Ammon's horn (tissue), 1 donor: ENCODE measurements at regions not wholly inside any gene's neighbourhood (a gene's known extent, or its start where the extent isn't known, plus 50 kb on each side); places are given as distances from the start of the nearest gene placed in this dataset.

ENCODE experiments used
- DNase-seq: peaks from one replicate; pipeline ENCODE4 v3.0.0-alpha.2; 2016; ENCODE audit warnings: low spot score

DNA sequence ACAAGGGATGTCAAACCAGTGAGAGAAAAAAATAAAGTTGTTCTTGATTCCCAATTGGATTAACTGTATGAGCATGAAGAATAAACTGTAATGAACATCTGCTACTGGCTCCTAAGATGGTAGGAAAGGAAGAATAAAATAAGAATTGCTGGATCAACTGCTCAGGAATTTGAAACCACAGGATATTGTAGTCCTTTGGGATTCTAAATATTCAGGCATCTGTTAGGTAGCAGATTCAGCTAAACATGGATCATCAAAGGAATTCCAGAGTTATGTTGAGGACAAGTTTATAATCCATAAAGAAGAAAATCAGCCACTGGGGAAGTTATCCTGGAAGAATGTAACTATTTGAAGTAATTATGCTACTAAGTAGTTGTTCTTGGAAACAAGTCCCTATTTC, 65.8 kb downstream of the ISL1 start:
- DNase-seq: no peak

DNA sequence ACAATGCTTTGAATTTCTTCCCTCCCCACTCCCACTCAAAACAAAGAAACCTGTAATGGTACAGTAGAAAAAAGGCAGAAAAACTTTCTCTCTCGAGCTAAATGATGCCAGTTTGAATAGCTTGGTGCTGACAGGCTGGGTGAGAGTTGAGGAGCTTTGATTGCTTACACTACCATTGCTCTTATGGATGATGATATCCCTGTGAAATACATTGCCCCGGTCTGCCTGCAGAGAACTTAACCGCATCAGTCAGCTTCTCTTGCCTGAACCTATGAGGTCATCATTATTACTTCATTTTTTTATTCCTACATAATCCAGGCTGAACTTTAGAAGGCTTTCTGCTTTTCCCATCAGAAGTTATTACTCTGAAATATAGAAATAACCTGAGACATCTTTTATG, 69.3 kb downstream of the ISL1 start:
- DNase-seq: no peak

DNA sequence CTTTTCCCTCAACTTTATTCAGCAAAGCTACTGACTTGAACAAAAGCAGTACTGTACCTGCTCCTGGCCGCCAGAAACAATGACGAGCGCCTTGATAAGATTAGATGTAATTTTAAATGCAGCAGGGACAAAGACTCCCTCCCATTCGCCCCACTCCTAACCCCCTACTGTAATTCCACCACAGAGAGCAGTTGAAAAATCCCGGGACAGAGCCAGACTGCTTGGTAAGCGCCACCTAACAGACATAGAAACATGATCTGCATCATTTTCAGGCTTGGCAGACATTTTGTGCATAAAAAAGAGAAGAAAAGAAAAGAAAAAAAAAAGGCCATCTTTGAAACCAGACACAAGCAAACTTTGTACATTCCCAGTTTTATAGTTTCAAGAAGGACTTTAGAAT, 81.9 kb downstream of the ISL1 start:
- no peak for DNase-seq

DNA sequence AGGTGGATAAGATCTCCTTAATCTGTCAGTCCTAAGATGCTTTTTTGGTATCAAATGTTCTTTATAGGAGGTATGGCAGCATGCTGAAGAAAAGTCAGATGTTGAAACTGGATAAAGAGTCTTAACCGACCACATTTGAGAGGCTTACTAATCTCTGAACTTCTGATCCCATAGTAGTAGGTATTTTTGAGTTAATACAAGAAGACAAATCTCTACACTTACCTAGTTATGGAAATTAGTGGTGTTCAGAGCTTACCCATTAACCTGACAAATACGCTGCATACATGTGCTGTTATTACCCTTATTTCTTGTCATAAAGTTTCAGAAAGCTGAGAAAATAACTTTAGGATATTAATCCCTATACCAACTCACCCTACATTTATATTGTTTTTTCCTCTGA, 83.0 kb downstream of the ISL1 start:
- DNase-seq: no peak

DNA sequence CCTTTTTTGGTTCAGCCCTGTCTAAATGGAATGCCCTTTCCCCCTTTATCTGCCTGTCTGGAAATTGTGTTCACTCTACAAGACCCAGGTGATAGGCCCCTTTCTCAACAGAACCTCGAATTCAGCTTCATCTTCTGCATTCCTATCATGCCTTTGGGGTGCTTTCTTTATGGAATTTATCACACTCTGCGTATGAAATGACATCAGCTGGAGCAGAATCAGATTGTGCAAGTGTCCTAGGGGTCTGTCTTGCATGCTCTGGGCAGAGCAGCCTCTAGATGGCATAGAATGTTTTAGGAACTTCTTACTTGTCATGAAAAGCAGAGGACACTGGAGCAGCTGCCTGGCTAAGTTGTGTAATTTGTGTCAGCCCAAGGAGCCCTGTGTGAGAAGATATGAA, 84.9 kb downstream of the ISL1 start:
- DNase-seq: no peak

DNA sequence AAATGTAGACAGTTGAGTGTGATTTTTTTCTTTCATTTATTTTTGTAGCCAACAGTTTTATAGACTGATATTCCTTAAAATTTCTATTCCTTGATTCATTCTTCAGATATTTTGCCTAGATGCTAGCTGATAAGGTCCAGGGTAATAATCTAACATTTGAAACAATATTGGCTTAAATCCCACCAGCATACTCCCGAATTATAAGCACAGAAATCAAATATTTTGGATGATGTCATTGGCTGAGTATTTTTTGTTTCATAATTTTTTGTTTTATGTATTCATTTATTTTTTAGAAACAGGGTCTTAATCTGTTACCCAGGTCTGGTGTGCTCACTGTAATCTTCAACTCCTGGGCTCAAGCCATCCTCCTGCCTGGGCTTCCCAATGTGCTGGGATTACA, 88.4 kb downstream of the ISL1 start:
- DNase-seq: no peak

DNA sequence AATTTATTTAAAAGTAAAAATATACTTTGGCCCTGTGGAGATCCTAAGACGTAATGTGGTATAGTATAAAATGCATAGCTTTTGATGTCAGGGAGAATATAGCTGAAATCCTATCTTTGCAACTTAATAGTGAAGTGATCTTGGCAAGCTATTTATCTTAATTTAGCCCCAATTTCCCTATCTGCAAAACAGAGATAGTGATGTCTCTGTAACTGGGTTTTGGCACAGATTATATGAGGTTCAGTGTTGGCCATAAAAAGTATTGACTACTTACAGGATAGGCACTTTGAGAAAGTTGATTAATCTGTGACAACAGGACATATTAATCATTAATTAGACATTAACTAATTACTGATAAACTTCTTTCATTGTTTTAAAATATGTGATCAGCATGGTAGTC, 89.2 kb downstream of the ISL1 start:
- no peak for DNase-seq

DNA sequence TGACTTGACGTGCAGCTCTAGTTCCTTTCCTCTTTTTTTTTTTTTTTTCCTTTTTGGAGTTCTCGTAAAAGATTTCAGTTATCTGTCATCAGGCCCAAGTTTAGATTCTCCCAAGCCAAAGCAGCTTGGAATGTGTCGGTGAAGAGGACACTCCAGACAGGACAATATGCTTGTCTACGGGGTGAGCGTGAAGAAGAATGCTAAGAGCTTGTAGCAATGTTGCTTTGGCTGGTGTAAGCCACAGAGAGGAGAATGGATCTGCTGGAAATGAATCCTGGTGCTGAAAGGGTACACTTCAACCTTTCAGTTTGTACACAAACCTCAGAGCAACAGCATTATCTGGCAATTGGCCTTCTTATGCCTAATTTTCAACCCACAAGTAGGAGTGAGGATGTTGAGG, 92.4 kb downstream of the ISL1 start:
- DNase-seq: no peak

DNA sequence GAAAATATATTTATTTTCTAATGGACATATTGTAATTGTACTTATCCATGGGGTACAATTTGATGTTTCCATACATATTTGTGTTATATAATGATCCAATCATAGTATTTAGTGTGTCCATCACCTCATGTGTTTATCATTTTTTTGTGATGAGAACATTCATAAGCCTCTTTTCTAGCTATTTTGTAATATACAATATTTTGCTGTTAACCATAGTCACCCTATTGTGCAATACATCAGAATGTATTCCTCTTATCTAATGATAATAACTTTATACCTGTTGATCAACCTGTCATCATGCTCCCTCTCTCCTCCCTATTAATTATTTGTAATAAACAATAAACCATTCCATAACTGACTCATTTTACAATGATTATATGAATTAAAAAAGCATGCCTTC, 93.2 kb downstream of the ISL1 start:
- no peak for DNase-seq

DNA sequence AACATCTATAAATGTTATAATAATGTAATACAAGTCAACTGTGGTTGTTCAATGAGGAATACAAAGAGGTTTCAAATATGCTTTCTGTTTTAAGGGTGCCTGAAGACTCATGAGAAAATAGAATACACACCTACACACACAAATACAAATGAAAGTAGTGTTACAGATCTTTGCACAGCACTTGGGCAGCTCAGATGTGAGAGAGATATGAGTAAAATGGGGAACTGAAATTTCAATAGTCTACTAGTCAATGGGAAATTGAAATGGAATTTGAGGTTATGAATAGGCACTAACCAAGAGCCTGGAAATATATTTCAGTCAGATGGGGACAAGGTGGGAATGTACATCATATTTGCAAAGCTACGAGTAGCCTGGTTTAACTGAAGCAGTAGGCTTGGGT, 96.6 kb downstream of the ISL1 start:
- DNase-seq: no peak

DNA sequence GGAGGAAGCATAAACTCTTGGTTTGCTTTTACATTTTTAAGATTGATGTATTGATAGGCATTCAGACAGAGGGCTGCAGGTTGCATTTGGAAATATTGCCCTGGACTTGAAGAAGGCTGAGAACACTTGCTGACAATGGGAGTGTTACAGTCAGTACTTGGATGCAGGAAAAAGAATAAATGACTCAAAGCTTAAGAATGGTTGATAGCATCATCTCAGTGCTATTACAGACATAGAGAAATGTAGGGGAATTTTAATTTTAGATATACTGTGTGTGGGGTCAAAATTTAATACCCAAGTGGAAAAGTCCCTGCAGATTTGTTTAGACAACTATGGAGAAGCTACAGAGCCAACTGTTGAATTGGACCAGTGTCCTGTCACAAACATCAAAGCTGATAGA, 101.1 kb downstream of the ISL1 start:
- DNase-seq: no peak

DNA sequence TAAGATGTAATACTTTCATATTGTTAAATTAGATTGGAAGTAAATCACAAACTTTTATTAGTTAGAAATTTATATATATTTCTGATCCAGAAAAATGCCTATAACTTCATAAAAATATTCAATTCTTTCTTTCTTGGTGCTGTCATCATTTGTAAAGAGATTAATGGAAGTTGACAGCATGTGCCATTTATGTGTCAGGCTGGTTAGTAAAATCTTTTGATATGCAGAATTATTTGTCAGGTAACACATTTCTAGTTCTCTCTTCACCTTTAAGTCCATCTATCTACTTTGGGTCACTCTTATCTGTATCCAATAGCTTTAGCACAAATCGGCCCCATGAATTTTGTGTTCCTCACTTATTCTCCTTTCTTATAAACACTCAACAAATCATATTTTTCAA, 102.9 kb downstream of the ISL1 start:
- no peak for DNase-seq

DNA sequence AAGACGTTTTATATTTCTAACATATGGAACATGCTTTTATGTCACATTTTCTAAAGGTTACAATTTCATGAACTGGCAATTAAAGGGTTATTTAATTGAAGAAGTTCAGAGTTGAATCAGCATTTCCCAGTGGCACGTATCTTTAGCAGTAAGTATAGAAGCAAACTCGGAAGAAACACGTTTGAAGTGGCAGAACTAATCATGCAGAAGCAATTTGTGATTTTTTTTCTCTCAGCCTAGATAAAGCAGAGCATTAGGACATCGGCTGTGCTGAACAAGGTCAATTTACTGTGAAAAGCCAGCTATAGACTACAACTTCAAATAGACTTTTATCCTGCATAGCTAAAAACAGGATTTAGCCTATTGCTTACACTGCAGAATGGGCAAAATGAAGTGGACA, 104.7 kb downstream of the ISL1 start:
- DNase-seq: no peak

DNA sequence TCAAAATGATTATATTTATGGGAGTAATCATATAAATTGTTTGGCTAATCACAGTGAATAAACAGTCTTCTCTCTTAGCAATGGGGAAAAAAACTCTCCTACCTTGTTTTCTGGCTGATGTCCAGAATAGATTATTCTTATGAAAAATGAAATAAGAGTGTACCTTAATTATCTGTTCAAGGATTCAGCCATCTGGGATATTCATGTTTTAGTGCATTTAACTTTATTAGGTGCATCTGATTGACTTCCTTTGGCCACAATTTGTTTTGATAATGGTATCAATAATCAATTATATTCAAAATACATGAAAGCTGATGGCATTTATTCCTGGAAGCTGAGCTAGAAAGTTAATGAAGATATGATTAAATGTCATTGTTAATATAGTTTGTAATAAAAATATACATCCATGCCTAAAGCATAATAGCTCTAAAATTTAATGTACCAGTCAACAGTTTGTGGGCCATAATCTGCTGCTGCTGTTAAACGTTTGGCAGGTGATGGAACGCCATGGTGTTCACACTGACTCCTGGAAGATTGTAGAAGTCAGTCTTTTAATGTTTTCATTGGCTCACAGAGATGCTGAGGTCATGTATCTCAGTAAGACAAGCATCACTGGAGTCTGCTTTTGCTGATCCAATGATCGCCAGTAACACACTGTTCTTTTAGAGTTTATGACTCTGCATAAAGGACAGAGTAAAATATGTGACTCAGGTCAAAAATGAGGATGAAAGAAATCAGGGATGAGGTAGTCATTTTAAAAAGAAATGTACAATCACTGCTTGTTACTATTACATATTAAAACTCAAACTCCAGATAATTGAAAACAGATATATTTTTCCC, 105.8 kb downstream of the ISL1 start:
- DNase-seq: no peak

DNA sequence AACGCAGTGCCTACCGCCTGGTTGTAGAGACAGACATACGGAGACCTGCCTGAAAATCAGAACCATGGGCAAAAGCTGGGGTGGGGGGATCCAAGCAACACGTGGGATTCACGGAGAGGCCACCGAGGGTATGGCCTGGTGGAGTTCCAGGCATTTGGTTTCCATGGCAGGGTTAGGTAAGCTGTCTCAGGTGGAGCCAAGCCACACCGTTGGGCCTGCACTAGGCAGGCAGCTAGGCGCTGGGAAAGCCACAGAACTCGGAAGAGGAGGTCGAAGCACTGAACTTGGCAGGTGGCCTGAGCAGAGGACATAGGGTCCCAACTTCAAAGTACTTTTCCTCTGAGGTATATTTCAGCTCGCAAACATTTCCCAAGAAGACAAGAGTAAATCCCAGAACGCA, 111.6 kb downstream of the ISL1 start:
- no peak for DNase-seq

DNA sequence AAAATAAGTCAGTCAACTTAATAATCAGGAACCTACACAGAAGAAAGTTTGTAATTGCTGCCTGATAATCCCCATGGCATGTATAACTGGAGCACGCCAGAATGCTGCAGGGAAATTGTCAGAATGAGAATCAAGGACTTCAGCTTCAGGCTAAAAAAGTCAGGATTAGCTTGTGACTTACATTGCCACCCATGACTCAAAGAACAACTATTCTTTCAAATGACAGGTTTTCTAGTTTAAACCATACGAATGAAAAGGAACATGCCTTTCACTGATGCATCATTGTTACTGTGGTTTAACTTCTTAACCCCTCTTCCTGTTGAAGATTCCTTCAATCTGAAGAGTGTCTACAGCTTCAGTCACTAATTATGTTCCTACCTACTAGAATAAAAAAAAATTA, 112.4 kb downstream of the ISL1 start:
- no peak for DNase-seq

DNA sequence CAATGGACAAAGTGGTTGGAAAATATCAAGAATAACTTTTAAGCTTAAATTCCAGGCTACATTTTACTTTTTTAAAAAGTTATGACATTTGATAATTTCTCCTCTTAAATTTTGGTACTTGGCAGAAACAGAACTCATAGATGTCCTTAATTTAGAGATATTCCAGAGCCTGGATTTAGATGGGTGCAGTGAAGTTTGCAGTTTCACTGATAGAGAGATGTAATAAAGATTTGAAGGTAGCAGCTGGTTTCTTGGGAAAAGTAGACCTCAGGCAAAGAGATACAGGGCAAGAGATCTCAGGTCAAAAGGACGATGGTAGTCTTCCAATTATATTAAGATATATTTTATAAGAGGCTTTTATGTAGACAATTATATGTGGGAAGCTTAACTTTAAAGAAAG, 134.6 kb downstream of the ISL1 start:
- no peak for DNase-seq

DNA sequence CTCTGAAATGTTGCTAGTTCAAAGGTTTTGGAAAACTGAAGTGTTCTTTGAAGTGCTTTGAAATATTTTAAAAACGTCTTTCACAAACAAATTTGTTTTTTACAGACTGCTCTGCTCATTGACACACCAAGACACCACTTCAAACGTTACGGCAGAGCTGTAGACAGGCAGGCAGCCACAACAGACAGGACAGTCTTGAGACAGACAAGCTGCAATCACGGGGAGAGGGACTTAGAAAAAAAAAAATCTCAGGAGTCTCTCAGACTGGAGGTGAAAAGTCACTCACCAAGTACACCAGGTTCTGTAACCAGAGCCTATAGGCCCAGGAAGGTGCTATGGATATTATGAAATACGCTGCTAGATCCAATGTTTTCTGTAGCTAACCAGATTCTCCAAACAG, 135.4 kb downstream of the ISL1 start:
- no peak for DNase-seq

DNA sequence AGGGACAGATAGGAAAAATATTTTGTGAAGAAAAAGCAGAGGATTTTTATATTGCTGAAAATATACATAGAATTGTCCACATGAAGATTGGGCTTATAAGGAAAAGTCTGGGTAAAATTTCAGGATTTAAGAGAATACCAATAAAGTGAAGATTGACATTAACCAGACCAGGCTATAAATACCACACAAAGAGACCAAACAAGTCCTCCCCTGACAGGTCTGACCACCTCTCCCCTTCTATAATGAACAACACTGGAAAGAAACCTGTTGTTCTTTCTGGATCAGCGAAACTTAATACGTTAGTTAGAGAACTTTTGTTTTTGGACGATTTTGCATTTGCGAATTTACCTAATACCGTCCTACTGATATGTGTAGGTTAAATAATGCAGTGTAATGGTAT, 138.3 kb downstream of the ISL1 start:
- DNase-seq: no peak

DNA sequence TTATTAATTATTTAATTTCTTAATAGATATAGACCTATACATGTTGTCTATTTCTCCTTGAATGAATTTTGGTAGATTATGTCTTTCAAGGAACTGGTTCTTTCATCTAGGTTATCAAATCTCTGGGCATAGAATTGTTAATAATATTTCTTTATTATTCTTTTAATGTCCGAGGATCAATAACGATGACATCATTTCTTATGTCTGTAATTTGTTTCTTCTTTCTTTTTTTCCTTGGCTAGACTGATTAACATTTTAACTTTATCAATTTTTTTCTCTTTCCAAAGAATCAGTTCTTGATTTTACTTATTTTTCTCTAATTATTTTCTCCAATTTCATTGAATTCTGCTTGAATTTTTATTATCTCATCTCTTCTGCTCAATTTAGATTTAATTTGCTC, 156.0 kb downstream of the ISL1 start:
- DNase-seq: no peak

DNA sequence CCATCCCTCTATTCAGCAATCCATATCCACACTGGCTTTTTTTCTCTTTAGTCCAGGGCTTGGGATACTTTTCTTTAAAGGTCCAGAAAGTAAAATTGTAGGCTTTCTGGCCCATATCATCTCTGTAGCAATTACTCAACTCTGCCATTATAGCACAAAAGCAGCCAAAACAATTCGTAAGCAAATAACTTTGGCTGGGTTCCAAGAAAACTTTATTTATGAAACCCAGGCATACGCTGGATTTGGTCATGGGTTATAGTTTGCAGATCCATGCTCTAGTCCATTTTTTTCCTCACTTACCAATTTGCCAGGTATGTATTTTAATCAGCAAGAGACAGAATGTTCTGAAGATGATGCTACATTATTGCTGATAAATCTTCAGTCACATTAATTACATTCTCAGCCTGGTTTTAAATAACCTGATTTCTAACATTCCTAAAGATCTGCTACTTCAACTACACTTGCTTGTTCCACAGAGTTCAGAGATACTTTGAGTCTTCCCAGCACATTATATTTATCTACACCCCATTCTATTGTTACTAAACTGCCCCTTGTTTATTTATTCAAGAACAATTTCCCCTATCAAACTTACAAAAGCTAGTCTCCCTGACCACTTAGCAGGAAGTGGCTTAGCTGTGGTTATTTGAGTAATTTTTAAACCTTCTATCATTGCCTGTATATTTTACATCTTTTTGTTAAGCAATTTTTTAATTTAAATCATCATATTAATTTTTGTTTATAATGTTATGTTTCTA, 161.0 kb downstream of the ISL1 start:
- DNase-seq: no peak

DNA sequence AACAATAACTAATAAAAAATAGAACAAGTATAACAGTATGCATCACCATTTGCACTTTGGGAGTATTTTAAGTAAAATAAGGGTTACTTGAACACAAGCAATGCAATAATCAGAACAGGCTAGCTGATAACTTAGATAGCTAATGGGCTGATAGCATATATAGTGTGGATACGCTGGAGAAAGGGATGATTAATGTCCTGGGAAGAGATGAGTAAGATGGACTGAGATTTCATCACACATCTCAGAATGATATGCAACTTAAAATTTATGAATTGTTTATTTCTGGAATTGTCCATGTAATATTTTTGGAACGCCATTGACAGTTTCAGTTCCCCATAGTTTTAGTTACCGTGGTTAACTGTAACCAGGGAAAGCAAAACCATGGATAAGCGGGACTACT, 173.6 kb downstream of the ISL1 start:
- no peak for DNase-seq

DNA sequence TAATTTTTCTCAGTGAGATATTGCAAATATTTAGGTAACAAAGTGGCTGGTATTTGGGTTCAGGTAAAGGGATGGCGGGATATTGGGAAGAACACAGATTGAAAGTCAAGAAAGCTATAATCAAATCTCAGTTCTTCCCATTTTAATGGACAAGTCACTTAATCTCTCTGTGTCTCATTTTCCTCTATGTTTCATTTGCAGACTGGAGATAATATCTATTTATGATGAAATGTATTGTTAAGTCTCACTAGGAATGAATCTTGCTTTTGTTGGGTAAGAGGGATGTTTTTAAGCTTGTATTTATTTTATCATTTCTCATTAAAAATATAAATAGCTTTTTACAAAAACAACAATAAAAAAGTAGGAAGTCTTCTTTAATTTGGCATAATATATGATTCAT, 175.4 kb downstream of the ISL1 start:
- DNase-seq: no peak

DNA sequence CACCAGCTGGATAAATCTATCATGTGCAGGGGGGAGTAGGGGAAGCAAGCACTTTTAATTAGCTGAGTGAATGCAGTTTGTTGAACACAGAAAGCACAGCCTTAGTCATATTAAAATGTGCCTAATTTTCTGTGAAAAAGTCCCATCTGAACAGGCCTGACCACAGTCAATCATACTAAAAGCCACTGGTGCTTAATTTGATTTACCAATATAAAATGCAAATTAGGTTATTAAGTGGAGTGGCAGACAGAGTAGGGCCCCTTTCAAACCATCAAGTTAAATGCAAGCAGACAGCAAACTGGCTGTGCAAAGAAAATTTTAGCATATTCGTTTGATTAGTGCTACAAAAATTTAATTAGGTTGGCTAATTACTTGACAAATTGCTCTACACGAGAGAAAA, 176.1 kb downstream of the ISL1 start:
- no peak for DNase-seq
